ENCODE measurements at regions not wholly inside any gene's neighbourhood (a gene's known extent, or its start where the extent isn't known, plus 50 kb on each side); places are given as distances from the start of the nearest gene placed in this dataset.

DNA sequence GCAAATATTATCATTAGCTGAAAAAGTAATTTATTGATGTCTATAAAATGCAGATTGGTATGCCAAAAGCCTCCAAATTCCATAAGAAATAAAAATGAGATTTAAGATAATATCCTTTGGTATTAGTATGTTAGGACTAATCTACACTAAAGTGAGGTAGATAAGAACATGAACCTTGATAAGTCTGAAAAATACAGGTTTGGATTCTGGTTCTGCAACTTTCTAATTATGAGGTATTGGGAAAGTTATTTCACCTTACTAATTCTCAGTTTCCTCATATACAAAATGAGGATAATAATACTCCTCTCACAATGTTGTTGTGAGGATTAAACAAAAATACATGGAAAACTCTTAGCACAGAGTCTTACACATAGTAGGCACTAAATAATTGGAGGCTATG, 300.1 kb downstream of the NNT start:
- Mint-ChIP-seq H3K9me3 (peaks cover 0 to 4% (median 0%) of the 10 kb centered on the region in 7 donors), H3K36me3 (no peaks in the 10 kb centered on the region), H3K27me3 (ENCODE audit: low read depth in 3 of 3) (peaks cover 0 to 2% (median 0%) of the 10 kb centered on the region in 3 donors), H3K4me1 (no peaks in the 10 kb centered on the region), H3K4me3 (no peak overlapping the region), H3K27ac (no peak overlapping the region)
- Histone ChIP-seq H3K4me3 (replicated peaks in 1 of 3; ENCODE audit: low read depth in 2 of 3, low read length in 3 of 3) (no peak overlapping the region), H3K79me2 (ENCODE audit: insufficient read depth, low read length) (no peaks in the 10 kb centered on the region), H3K4me1 (ENCODE audit: control insufficient read depth in 1 of 2, insufficient read depth in 2 of 2, low read length in 2 of 2) (no peaks in the 10 kb centered on the region), H3K9me3 (replicated peaks in 1 of 2; ENCODE audit: control insufficient read depth in 1 of 2, insufficient read depth in 1 of 2, low read length in 2 of 2) (peaks cover 3% of the 10 kb centered on the region in 2 donors), H2AFZ (ENCODE audit: insufficient read depth, low read depth, low read length, poor library complexity, severe bottlenecking) (no peak overlapping the region), H3K27ac (ENCODE audit: low read depth in 1 of 2, low read length in 2 of 2) (no peak overlapping the region), H3K27me3 (ENCODE audit: control insufficient read depth in 2 of 2, insufficient read depth in 2 of 2, low read length in 2 of 2) (no peaks in the 10 kb centered on the region), H3K9ac (ENCODE audit: insufficient read depth, low read length, poor library complexity, severe bottlenecking) (no peak overlapping the region), H3K36me3 (replicated peaks in 1 of 2; ENCODE audit: control insufficient read depth in 1 of 2, insufficient read depth in 2 of 2, low read length in 2 of 2) (no peaks in the 10 kb centered on the region), H4K20me1 (ENCODE audit: insufficient read depth, low read length) (no peaks in the 10 kb centered on the region), H3K4me2 (replicated peaks; ENCODE audit: extremely low read depth, low read length, poor library complexity, severe bottlenecking) (no peak overlapping the region)
- intact Hi-C loops (cut with micrococcal nuclease) = no loop called here
- TF ChIP-seq CTCF (IDR thresholded peaks at IDR 0.05) = no peak
- DNase-seq = no peak

- Histone ChIP-seq H3K79me2 (ENCODE audit: insufficient read depth, low read length) (no peaks in the 10 kb centered on the region), H3K36me3 (replicated peaks in 1 of 2; ENCODE audit: control insufficient read depth in 1 of 2, insufficient read depth in 2 of 2, low read length in 2 of 2) (no peaks in the 10 kb centered on the region), H3K27ac (ENCODE audit: low read depth in 1 of 2, low read length in 2 of 2) (no peak overlapping the region), H3K9me3 (replicated peaks in 1 of 2; ENCODE audit: control insufficient read depth in 1 of 2, insufficient read depth in 1 of 2, low read length in 2 of 2) (peaks cover 3% of the 10 kb centered on the region in 2 donors), H4K20me1 (ENCODE audit: insufficient read depth, low read length) (no peaks in the 10 kb centered on the region), H2AFZ (ENCODE audit: insufficient read depth, low read depth, low read length, poor library complexity, severe bottlenecking) (no peak overlapping the region), H3K4me2 (replicated peaks; ENCODE audit: extremely low read depth, low read length, poor library complexity, severe bottlenecking) (no peak overlapping the region), H3K4me1 (ENCODE audit: control insufficient read depth in 1 of 2, insufficient read depth in 2 of 2, low read length in 2 of 2) (no peaks in the 10 kb centered on the region), H3K27me3 (ENCODE audit: control insufficient read depth in 2 of 2, insufficient read depth in 2 of 2, low read length in 2 of 2) (no peaks in the 10 kb centered on the region), H3K9ac (ENCODE audit: insufficient read depth, low read length, poor library complexity, severe bottlenecking) (no peak overlapping the region), H3K4me3 (replicated peaks in 1 of 3; ENCODE audit: low read depth in 2 of 3, low read length in 3 of 3) (no peak overlapping the region)
- H3K27me3 Mint-ChIP-seq (ENCODE audit: low read depth in 3 of 3) = peaks cover 0 to 2% (median 0%) of the 10 kb centered on the region in 3 donors
- H3K4me1 Mint-ChIP-seq = no peaks in the 10 kb centered on the region
- intact Hi-C loops (cut with micrococcal nuclease) = no loop called here
- peaks cover 0 to 10% (median 0%) of the 10 kb centered on the region in 7 donors for H3K9me3 Mint-ChIP-seq
- H3K36me3 Mint-ChIP-seq = no peaks in the 10 kb centered on the region
- WGBS (ENCODE audit: insufficient coverage) = no CpG with 5 or more reads among the region's 1 CpG
- no peak for TF ChIP-seq CTCF (IDR thresholded peaks at IDR 0.05)
- no peak overlapping the region for H3K27ac Mint-ChIP-seq
- no peak overlapping the region for H3K4me3 Mint-ChIP-seq
- DNase-seq = no peak
These were observed 298.0 kb downstream of the NNT start for GRCh38 chr5:43900974-43901373.
